GM23338 (cell line): ENCODE measurements at regions not wholly inside any gene's neighbourhood (a gene's known extent, or its start where the extent isn't known, plus 50 kb on each side); places are given as distances from the start of the nearest gene placed in this dataset.

Experiments used
- CREB1 ChIP-seq: fragments of 250-450 bp; sonication (Bioruptor Pico); IDR thresholded peaks from 2 replicates; pipeline ENCODE4 v1.5.0; 2020; ENCODE audit warnings: low read depth, mild to moderate bottlenecking, moderate library complexity
- CTCF ChIP-seq, 2 experiments: fragments of 200-600 bp in 1 of 2; sonication (generic) in 1 of 2; conservative IDR thresholded peaks; 2 replicates each; pipeline versions ENCODE4 v1.5.1 to v1.6.1; 2016 to 2017; ENCODE audit warnings: antibody characterized with exemption in 2 of 2, low read depth in 2 of 2, mild to moderate bottlenecking in 2 of 2, moderate library complexity in 1 of 2
- ETS1 ChIP-seq: IDR thresholded peaks from 2 replicates; pipeline ENCODE4 v1.6.1; 2016; ENCODE audit warnings: antibody characterized with exemption
- EZH2 ChIP-seq: fragments of 200-600 bp; sonication (generic); IDR thresholded peaks from one replicate; pipeline ENCODE4 v1.8.0; 2017; ENCODE audit warnings: antibody characterized with exemption, mild to moderate bottlenecking, low read depth; ENCODE audit not compliant: unreplicated experiment
- EZH2phosphoT487 ChIP-seq: fragments of 200-600 bp; sonication (generic); IDR thresholded peaks from one replicate; pipeline ENCODE4 v1.8.1; 2018; ENCODE audit warnings: antibody characterized with exemption; ENCODE audit not compliant: unreplicated experiment
- NANOG ChIP-seq: IDR thresholded peaks from 2 replicates; pipeline ENCODE4 v1.6.1; 2016; ENCODE audit warnings: antibody characterized with exemption, borderline replicate concordance
- POLR2AphosphoS5 ChIP-seq: IDR thresholded peaks from 2 replicates; pipeline ENCODE4 v1.6.1; 2016; ENCODE audit warnings: antibody characterized with exemption, low read depth
- REST ChIP-seq: IDR thresholded peaks from one replicate; pipeline ENCODE4 v1.6.1; 2018; ENCODE audit warnings: antibody characterized with exemption; ENCODE audit not compliant: unreplicated experiment
- ZNF462 ChIP-seq: fragments of 250-450 bp; sonication (Bioruptor Pico); IDR thresholded peaks from 2 replicates; pipeline ENCODE4 v1.5.0; 2020; ENCODE audit warnings: mild to moderate bottlenecking, moderate library complexity

- TF ChIP-seq POLR2AphosphoS5: no peak
- no peak for TF ChIP-seq EZH2
- no peak for TF ChIP-seq EZH2phosphoT487
- no peak for TF ChIP-seq CTCF (conservative IDR thresholded peaks at IDR 0.05; ENCODE audit: low read depth in 2 of 2)
- no peak for TF ChIP-seq REST
- TF ChIP-seq NANOG: no peak
- no peak for TF ChIP-seq CREB1 (CRISPR knock-in tag)
- no peak for TF ChIP-seq ZNF462 (CRISPR knock-in tag)
- no peak for TF ChIP-seq ETS1
These were observed 2353.5 kb downstream of the ARAP2 start for GRCh38 chr4:33890841-33891240.
